HG03565 (cell line): ENCODE measurements at regions not wholly inside any gene's neighbourhood (a gene's known extent, or its start where the extent isn't known, plus 50 kb on each side); places are given as distances from the start of the nearest gene placed in this dataset.
"Not testable (repeated sequence)": the region's sequence is repeated elsewhere in the genome, so short reads cannot be mapped to it uniquely, and the experiment has no call there.

Experiments used
- ATAC-seq: cut with Tn5 transposase; IDR thresholded peaks from one replicate; pipeline ENCODE4 v1.9.1; 2021; ENCODE audit warnings: mild to moderate bottlenecking, moderate library complexity; ENCODE audit not compliant: unreplicated experiment

GRCh38 chr1:118828038-118828437, 160.1 kb downstream of the TBX15 start:
- no peak for ATAC-seq

GRCh38 chr1:118827636-118828035, 160.5 kb downstream of the TBX15 start:
- no peak for ATAC-seq

- no peak for ATAC-seq
These were observed 160.9 kb downstream of the TBX15 start for GRCh38 chr1:118827207-118827606.

GRCh38 chr1:118826669-118827068, 161.5 kb downstream of the TBX15 start:
- ATAC-seq = no peak

GRCh38 chr1:118825619-118826018, 162.5 kb downstream of the TBX15 start:
- no peak for ATAC-seq

- ATAC-seq = no peak
These were observed 166.3 kb downstream of the TBX15 start for GRCh38 chr1:118821801-118822200.

GRCh38 chr1:118820864-118821263, 167.3 kb downstream of the TBX15 start:
- ATAC-seq = no peak

- no peak for ATAC-seq
These were observed 172.2 kb downstream of the TBX15 start for GRCh38 chr1:118815909-118816308.

GRCh38 chr1:118812555-118812954, 175.6 kb downstream of the TBX15 start:
- ATAC-seq = no peak

GRCh38 chr1:118811156-118811555, 177.0 kb downstream of the TBX15 start:
- ATAC-seq = no peak

GRCh38 chr1:118809586-118809985, 178.6 kb downstream of the TBX15 start:
- no peak for ATAC-seq

GRCh38 chr1:118803128-118803527, 185.0 kb downstream of the TBX15 start:
- not testable (repeated sequence) for ATAC-seq

- no peak for ATAC-seq
These were observed 196.9 kb downstream of the TBX15 start for GRCh38 chr1:118791094-118791691.

GRCh38 chr1:118788463-118788862, 199.7 kb downstream of the TBX15 start:
- no peak for ATAC-seq

- no peak for ATAC-seq
These were observed 201.5 kb downstream of the TBX15 start for GRCh38 chr1:118786454-118787155.

GRCh38 chr1:118785246-118785645, 202.9 kb downstream of the TBX15 start:
- ATAC-seq = no peak

- ATAC-seq = no peak
These were observed 204.9 kb downstream of the TBX15 start for GRCh38 chr1:118783095-118783758.

GRCh38 chr1:118773656-118774055, 214.5 kb downstream of the TBX15 start:
- ATAC-seq = no peak

- ATAC-seq = no peak
These were observed 220.2 kb downstream of the TBX15 start for GRCh38 chr1:118767971-118768370.

GRCh38 chr1:118753976-118754375, 234.2 kb downstream of the TBX15 start:
- no peak for ATAC-seq

- no peak for ATAC-seq
These were observed 237.0 kb downstream of the TBX15 start for GRCh38 chr1:118751166-118751565.

- no peak for ATAC-seq
These were observed 243.7 kb downstream of the TBX15 start for GRCh38 chr1:118744420-118744819.
